ENCODE measurements at regions not wholly inside any gene's neighbourhood (a gene's known extent, or its start where the extent isn't known, plus 50 kb on each side); places are given as distances from the start of the nearest gene placed in this dataset.

DNA sequence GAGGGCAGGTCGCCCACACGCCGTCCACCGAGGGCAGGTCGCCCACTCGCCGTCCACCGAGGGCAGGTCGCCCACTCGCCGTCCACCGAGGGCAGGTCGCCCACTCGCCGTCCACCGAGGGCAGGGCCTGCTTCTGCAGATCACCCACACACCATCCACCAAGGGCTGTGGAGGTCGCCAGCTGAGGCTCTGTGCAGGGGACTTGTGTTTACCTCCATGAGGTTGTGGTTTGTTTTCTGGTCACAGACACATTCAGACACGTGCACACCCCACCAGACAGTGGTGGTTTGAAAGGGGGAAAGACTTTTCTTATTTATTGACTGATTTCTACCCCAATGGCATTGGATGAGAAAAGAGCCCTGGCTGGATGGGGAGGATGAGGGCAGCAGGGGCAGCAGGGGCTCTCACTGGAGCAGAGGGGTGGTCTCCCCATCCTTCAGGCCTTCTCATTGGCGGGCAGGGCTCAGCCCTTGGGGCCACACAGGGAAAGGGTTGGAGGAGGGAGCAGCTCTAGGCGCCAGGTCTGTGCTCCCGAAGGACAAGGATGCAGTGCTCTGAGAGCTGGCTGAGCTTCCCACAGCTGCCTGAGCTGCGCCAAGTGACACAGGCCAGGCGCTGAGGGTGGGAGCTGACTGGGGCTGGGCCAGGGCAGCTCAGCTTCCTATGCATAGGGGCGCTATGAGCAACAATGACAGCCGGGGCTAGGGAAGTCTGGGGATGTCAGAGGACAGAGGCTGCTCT is 252.6 kb upstream of the B3GAT1 start:
- Mint-ChIP-seq H3K4me1 (no peaks in the 10 kb centered on the region), H3K27ac (no peak overlapping the region), H3K36me3 (ENCODE audit: low read depth) (no peaks in the 10 kb centered on the region), H3K9me3 (peaks cover 2% of the 10 kb centered on the region), H3K27me3 (no peaks in the 10 kb centered on the region), H3K4me3 (no peak overlapping the region)
- CTCF ChIA-PET = no interaction called here
- DNase-seq (no peak), ATAC-seq (ENCODE audit: low read depth) (no peak)
- intact Hi-C loops (cut with micrococcal nuclease) = no loop called here
- POLR2A ChIA-PET = no interaction called here
- TF ChIP-seq, protein P1, sequence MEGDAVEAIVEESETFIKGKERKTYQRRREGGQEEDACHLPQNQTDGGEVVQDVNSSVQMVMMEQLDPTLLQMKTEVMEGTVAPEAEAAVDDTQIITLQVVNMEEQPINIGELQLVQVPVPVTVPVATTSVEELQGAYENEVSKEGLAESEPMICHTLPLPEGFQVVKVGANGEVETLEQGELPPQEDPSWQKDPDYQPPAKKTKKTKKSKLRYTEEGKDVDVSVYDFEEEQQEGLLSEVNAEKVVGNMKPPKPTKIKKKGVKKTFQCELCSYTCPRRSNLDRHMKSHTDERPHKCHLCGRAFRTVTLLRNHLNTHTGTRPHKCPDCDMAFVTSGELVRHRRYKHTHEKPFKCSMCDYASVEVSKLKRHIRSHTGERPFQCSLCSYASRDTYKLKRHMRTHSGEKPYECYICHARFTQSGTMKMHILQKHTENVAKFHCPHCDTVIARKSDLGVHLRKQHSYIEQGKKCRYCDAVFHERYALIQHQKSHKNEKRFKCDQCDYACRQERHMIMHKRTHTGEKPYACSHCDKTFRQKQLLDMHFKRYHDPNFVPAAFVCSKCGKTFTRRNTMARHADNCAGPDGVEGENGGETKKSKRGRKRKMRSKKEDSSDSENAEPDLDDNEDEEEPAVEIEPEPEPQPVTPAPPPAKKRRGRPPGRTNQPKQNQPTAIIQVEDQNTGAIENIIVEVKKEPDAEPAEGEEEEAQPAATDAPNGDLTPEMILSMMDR (IDR thresholded peaks at IDR 0.05) = no peak

DNA sequence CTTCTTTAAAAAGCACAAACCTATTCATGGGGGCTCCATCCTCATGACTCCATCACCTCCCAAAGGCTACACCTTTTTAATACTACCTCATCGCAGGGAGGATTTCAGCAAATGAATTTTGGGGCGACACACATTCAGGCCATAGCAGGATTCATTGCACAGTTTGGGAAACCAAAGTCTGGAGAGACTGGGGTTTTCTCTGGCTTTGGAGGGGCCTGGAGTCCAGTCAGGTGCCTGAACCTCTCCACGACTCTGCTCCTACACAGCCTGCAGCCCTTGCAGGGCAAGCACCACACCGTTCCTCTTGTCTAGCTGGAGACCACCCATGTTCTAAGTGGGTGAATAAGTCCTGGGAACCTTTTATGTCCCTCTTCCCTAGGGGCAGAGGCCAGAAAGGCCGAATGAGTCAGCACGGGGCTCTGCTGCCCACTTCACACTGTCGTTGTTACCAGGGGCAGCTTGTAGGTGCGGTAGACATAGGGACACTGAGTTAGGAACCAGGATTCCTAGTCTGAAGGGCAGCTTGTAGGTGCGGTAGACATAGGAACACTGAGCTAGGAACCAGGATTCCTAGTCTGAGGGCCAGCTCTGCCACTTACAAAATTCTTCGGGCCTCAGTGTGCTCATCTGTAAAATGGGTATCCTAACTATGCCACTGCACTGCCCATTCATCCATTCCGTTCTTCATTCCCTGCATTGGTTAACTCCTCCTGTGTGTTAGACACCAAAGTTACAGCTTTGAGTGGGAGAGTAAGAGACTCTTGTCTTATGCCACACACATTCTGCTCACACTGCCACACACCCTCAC is 251.7 kb upstream of the B3GAT1 start:
- H3K4me1 Mint-ChIP-seq = no peaks in the 10 kb centered on the region
- no peak for ATAC-seq (ENCODE audit: low read depth)
- peaks cover 2% of the 10 kb centered on the region for H3K9me3 Mint-ChIP-seq
- TF ChIP-seq, protein P1 (IDR thresholded peaks at IDR 0.05) = no peak
- no peak overlapping the region for H3K4me3 Mint-ChIP-seq
- ChIA-PET CTCF (no interaction called here), POLR2A (no interaction called here)
- intact Hi-C loops (cut with micrococcal nuclease) = no loop called here
- H3K27me3 Mint-ChIP-seq = no peaks in the 10 kb centered on the region
- H3K36me3 Mint-ChIP-seq (ENCODE audit: low read depth) = no peaks in the 10 kb centered on the region
- H3K27ac Mint-ChIP-seq = no peak overlapping the region
- no peak for DNase-seq

DNA sequence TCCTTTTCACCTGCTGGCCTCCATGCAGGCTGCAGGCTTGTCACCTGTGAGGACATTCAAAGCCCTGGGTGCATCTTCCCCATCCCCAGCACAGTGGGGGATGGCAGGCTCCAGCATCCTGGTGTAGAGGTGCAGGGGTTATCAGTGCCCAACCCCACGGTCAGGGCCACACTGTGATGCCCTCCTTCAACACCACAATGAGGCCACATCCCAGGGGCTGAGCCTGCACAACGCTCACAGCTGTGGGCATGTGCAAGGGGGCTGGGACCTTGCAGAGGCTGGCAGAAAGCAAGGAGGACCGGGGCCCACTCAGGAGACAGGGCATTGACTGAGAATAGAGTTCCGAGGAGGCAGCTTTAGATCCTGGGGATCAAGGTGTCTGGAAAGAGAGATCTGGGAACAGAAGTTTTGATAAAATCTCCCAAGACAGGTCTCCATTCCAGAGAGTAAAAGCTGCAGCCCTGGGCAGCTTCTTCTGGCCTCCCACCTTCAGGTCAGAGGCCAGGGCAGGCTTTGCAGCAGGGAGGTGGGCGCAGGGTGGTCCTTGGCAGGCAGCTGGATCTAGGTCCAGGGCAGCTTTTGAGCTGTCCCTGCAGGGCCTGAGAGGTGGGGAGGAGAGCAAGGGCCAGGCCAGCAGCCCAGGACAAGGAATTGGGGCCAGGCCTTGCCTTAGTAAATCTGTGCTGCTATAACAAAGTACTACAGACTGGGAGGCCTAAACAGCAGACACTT is 250.8 kb upstream of the B3GAT1 start:
- H3K27me3 Mint-ChIP-seq = no peaks in the 10 kb centered on the region
- ATAC-seq (ENCODE audit: low read depth) (no peak), DNase-seq (no peak)
- CTCF ChIA-PET = no interaction called here
- no peaks in the 10 kb centered on the region for H3K36me3 Mint-ChIP-seq (ENCODE audit: low read depth)
- H3K4me3 Mint-ChIP-seq = no peak overlapping the region
- TF ChIP-seq, protein P1 (IDR thresholded peaks at IDR 0.05) = no peak
- H3K4me1 Mint-ChIP-seq = no peaks in the 10 kb centered on the region
- intact Hi-C loops (cut with micrococcal nuclease) = no loop called here
- POLR2A ChIA-PET = no interaction called here
- no peak overlapping the region for H3K27ac Mint-ChIP-seq
- H3K9me3 Mint-ChIP-seq = peaks cover 2% of the 10 kb centered on the region

DNA sequence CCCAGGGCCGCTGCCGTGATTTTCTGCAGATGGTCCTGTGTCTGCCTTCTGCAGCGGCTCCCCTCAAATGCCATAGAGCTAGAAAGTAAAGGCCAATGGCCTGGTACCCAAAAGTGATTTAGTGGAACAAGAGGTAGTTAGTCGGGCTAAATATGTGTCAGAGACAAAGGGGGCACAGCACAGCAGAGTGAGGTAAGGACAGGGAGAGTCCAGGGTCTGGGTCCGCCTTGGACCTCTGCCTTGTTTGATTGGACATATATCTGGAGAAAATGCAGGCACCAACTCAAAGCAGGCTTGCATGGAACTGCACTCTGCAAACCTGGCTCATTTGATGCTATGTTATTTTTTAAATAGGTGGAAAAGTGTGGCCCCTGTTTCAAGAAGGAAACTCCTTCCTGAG is 249.6 kb upstream of the B3GAT1 start:
- POLR2A ChIA-PET = no interaction called here
- no peaks in the 10 kb centered on the region for H3K36me3 Mint-ChIP-seq (ENCODE audit: low read depth)
- H3K27me3 Mint-ChIP-seq = no peaks in the 10 kb centered on the region
- H3K27ac Mint-ChIP-seq = no peak overlapping the region
- CTCF ChIA-PET = no interaction called here
- H3K4me3 Mint-ChIP-seq = no peak overlapping the region
- DNase-seq = no peak
- no peaks in the 10 kb centered on the region for H3K4me1 Mint-ChIP-seq
- no peak for ATAC-seq (ENCODE audit: low read depth)
- no peaks in the 10 kb centered on the region for H3K9me3 Mint-ChIP-seq
- intact Hi-C loops (cut with micrococcal nuclease) = no loop called here
- TF ChIP-seq, protein P1 (IDR thresholded peaks at IDR 0.05) = no peak

DNA sequence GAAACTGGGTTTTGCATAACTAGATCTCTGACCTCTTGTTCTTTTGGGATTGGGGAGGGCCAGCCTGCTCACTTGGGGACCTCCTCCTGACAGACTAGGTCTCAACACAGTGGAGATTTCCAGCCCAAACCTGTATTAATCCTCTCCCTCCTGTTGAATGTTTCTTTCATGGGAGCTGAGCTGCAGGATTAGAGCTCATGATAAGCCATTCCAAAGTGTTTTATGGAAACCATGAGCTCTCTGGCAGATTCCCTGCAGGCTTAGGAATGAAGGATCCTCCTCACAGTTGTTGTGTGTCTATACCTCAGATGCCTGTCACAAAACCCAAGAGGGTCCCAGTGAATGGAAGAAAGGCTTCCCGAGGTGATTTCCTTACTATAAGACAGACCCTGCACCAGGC is 248.4 kb upstream of the B3GAT1 start:
- DNase-seq (no peak), ATAC-seq (ENCODE audit: low read depth) (no peak)
- TF ChIP-seq, protein P1 (IDR thresholded peaks at IDR 0.05) = no peak
- no peak overlapping the region for H3K27ac Mint-ChIP-seq
- H3K4me3 Mint-ChIP-seq = no peak overlapping the region
- POLR2A ChIA-PET = no interaction called here
- H3K36me3 Mint-ChIP-seq (ENCODE audit: low read depth) = no peaks in the 10 kb centered on the region
- H3K4me1 Mint-ChIP-seq = no peaks in the 10 kb centered on the region
- intact Hi-C loops (cut with micrococcal nuclease) = no loop called here
- CTCF ChIA-PET = no interaction called here
- H3K27me3 Mint-ChIP-seq = peaks cover 2% of the 10 kb centered on the region
- no peaks in the 10 kb centered on the region for H3K9me3 Mint-ChIP-seq
